ENCODE measurements at regions not wholly inside any gene's neighbourhood (a gene's known extent, or its start where the extent isn't known, plus 50 kb on each side); places are given as distances from the start of the nearest gene placed in this dataset.

DNA sequence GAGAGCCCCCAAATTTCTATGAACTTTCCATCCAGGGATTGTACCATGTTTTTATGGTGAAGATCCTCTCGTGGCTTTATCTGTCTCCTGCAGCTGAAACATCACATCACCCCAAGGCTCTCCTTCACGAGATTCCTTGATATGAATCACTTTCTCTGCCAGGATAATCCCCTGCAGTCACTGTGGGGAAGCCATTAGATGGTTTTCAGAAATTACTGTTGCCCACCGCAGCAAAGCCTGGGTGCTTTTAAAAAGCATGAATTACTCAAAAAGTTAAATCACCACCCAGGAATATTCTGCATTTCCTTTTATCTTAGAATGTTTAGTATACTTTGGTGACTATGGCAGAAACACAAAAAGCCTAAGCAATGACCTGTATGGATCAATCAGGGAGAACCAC lies 428.4 kb upstream of the SLC14A2 start:
- TF ChIP-seq POLR2A (IDR thresholded peaks at IDR 0.05; ENCODE audit: low read depth, low read length) = no peak
- TF ChIP-seq POU2F2 (IDR thresholded peaks at IDR 0.05; ENCODE audit: low read depth, low read length) = no peak
- no peak for TF ChIP-seq PAX5 (IDR thresholded peaks at IDR 0.05; ENCODE audit: insufficient read depth, low read length, severe bottlenecking)
- no peak for TF ChIP-seq POLR2AphosphoS5 (IDR thresholded peaks at IDR 0.05; ENCODE audit: low read depth, low read length)
- TF ChIP-seq TAF1 (IDR thresholded peaks at IDR 0.05; ENCODE audit: low read depth, low read length) = no peak
- TF ChIP-seq SPI1 (IDR thresholded peaks at IDR 0.05; ENCODE audit: low read depth, low read length) = no peak
- FAIRE-seq (no peak), DNase-seq (ENCODE audit: insufficient read length, low spot score) (no peak)

DNA sequence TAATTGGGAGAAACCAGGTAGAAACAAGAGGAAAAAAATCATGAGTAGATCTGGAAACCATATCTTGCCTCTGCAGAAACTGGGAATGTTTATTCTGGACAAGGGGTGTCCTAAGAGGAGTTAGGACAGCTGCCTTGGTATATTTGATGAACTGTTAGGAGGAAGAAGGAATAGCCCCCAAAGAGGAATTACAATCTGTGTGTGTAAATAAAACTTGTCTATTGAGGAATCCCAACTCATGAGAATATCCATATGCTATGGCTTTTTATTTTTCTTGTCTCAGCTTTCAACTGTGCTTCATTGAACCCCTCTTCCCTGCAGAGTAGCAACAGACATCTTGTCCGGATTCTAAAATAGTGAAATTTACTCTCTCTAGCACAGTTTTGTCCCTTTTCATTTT lies 423.5 kb upstream of the SLC14A2 start:
- no peak for FAIRE-seq
- DNase-seq (ENCODE audit: insufficient read length, low spot score) = no peak
- no peak for TF ChIP-seq SPI1 (IDR thresholded peaks at IDR 0.05; ENCODE audit: low read depth, low read length)
- no peak for TF ChIP-seq POU2F2 (IDR thresholded peaks at IDR 0.05; ENCODE audit: low read depth, low read length)
- TF ChIP-seq TAF1 (IDR thresholded peaks at IDR 0.05; ENCODE audit: low read depth, low read length) = no peak
- TF ChIP-seq PAX5 (IDR thresholded peaks at IDR 0.05; ENCODE audit: insufficient read depth, low read length, severe bottlenecking) = no peak
- no peak for TF ChIP-seq POLR2AphosphoS5 (IDR thresholded peaks at IDR 0.05; ENCODE audit: low read depth, low read length)

DNA sequence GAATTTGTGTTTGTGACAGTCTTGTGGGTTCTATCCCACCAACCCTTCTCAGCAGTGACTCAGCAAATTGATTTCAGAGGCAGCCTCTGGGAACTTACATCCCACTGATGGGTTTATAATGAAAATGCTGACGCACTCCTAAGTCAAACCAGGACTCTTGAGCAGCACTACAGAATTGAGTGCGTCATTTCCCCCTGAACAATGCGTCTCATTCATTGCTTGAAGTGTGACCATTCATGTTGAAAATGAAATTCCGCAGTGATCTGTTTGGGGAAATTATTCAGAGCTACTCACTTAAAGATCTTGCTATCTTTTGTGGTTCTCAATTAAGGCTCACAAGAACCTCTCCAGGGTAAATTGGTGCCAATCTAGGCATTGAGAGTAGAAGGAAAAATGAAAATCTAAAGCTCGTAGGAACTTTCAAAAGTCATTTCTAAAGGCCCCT lies 417.7 kb upstream of the SLC14A2 start:
- TF ChIP-seq POU2F2 (IDR thresholded peaks at IDR 0.05; ENCODE audit: low read depth, low read length) (0 out of 2 replicates have a peak, but pooled peaks have one; percentile 48), SPI1 (IDR thresholded peaks at IDR 0.05; ENCODE audit: low read depth, low read length) (no peak), POLR2A (IDR thresholded peaks at IDR 0.05; ENCODE audit: low read depth, low read length) (no peak), TAF1 (IDR thresholded peaks at IDR 0.05; ENCODE audit: low read depth, low read length) (no peak), POLR2AphosphoS5 (IDR thresholded peaks at IDR 0.05; ENCODE audit: low read depth, low read length) (no peak)
- DNase-seq (ENCODE audit: insufficient read length, low spot score) (no peak), FAIRE-seq (no peak)

DNA sequence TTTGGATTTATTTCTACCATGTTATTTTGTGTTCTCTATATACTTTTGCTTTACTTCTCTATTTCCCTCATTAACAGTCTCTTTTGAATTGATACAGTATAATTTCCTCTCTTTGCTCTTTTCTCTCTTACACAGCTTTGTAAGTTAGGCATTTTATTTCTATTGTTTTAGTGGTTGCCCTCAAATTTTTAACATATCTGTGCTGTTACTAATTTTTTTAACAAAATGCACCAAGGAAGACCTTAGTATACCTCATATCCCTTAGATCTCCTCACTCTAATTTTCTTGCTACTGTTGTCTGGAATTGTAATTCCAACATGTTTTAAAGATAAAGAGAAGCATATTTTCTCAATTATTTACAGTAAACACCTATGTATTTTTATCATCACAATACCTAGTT lies 416.8 kb upstream of the SLC14A2 start:
- FAIRE-seq (no peak), DNase-seq (ENCODE audit: insufficient read length, low spot score) (no peak)
- TF ChIP-seq TAF1 (IDR thresholded peaks at IDR 0.05; ENCODE audit: low read depth, low read length) (no peak), SPI1 (IDR thresholded peaks at IDR 0.05; ENCODE audit: low read depth, low read length) (no peak), POLR2A (IDR thresholded peaks at IDR 0.05; ENCODE audit: low read depth, low read length) (no peak), POLR2AphosphoS5 (IDR thresholded peaks at IDR 0.05; ENCODE audit: low read depth, low read length) (no peak), POU2F2 (IDR thresholded peaks at IDR 0.05; ENCODE audit: low read depth, low read length) (no peak), PAX5 (IDR thresholded peaks at IDR 0.05; ENCODE audit: insufficient read depth, low read length, severe bottlenecking) (no peak)

DNA sequence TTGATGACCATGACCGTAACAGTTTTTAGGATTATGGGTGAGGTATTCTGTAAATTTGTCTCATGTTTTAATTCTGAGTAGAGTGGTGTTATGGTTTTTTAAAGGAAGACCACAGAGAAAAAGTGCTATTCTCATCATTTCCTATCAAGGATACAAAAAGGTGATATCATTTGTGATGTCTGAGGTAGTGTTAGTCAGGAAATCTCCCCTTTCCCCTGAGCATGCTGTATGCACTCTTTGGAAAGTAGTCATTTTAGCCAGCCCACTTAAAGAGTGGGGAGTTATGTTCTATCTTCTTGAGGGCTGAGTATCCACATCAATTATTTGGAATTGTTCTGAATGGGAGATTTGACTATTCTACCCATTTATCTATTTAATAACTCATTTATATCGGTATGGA lies 414.2 kb upstream of the SLC14A2 start:
- TF ChIP-seq POLR2A (IDR thresholded peaks at IDR 0.05; ENCODE audit: low read depth, low read length) (no peak), SPI1 (IDR thresholded peaks at IDR 0.05; ENCODE audit: low read depth, low read length) (no peak), TAF1 (IDR thresholded peaks at IDR 0.05; ENCODE audit: low read depth, low read length) (no peak), POU2F2 (IDR thresholded peaks at IDR 0.05; ENCODE audit: low read depth, low read length) (no peak), POLR2AphosphoS5 (IDR thresholded peaks at IDR 0.05; ENCODE audit: low read depth, low read length) (no peak), PAX5 (IDR thresholded peaks at IDR 0.05; ENCODE audit: insufficient read depth, low read length, severe bottlenecking) (no peak)
- FAIRE-seq = no peak
- no peak for DNase-seq (ENCODE audit: insufficient read length, low spot score)

DNA sequence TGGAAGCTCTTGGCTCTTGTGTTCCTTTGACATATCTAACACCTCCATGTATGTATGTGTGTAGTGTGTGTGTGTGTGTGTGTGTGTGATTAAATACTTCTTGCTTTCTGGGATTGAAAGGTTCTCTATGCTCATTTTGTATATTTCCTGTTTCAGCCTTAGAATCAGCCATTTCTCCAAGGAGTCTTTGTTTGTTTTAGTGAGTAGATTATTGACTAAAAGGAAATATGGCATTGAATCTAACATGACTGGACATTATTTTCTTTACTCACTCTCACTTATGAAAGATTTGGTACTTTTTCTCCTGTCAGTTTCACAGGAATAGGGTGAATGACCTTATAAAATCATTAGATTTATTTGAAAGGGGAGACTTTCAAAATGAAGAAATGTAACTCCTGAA lies 413.8 kb upstream of the SLC14A2 start:
- DNase-seq (ENCODE audit: insufficient read length, low spot score) (no peak), FAIRE-seq (no peak)
- no peak for TF ChIP-seq PAX5 (IDR thresholded peaks at IDR 0.05; ENCODE audit: insufficient read depth, low read length, severe bottlenecking)
- no peak for TF ChIP-seq POU2F2 (IDR thresholded peaks at IDR 0.05; ENCODE audit: low read depth, low read length)
- no peak for TF ChIP-seq POLR2A (IDR thresholded peaks at IDR 0.05; ENCODE audit: low read depth, low read length)
- TF ChIP-seq POLR2AphosphoS5 (IDR thresholded peaks at IDR 0.05; ENCODE audit: low read depth, low read length) = no peak
- TF ChIP-seq TAF1 (IDR thresholded peaks at IDR 0.05; ENCODE audit: low read depth, low read length) = no peak
- no peak for TF ChIP-seq SPI1 (IDR thresholded peaks at IDR 0.05; ENCODE audit: low read depth, low read length)

DNA sequence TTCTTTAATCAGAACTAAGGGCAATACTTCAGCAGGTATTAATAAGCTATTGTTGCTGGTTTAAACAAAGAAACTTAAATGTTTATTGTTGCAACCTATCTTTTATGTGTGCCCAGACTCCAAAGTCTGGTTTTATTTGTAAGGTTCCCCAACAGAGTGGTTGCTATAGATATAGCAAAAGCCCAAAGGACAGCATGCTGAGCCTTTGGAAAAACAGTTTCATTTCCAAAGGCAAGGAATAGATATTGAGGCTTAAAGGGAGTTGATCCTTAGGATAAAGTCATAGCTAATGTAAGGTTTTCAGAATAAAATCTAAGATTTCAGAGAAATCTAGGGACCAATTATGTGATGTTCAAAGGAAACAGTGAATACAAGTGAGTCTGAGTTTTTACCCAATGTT lies 413.2 kb upstream of the SLC14A2 start:
- DNase-seq (ENCODE audit: insufficient read length, low spot score) (no peak), FAIRE-seq (no peak)
- TF ChIP-seq POLR2AphosphoS5 (IDR thresholded peaks at IDR 0.05; ENCODE audit: low read depth, low read length) = no peak
- no peak for TF ChIP-seq TAF1 (IDR thresholded peaks at IDR 0.05; ENCODE audit: low read depth, low read length)
- TF ChIP-seq POLR2A (IDR thresholded peaks at IDR 0.05; ENCODE audit: low read depth, low read length) = no peak
- no peak for TF ChIP-seq SPI1 (IDR thresholded peaks at IDR 0.05; ENCODE audit: low read depth, low read length)
- TF ChIP-seq POU2F2 (IDR thresholded peaks at IDR 0.05; ENCODE audit: low read depth, low read length) = no peak
- TF ChIP-seq PAX5 (IDR thresholded peaks at IDR 0.05; ENCODE audit: insufficient read depth, low read length, severe bottlenecking) = no peak

DNA sequence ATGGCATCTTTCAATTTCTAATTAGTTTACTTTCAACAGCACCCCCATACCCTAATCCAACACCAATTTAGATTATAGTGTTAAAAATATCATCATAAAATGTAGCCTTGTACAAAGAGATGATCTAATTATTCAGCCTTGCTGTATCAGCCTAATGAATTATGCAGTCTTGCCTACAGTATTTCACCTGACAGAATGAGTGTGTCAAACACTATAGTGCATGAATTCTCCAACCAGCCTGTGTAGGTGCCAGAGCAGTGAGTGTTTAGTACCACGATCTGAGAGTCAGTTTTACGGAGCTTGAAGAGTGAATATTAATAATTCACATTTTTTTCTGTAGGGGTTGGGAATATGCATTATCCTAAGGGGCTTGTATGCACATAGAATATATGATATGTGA lies 411.6 kb upstream of the SLC14A2 start:
- FAIRE-seq = no peak
- TF ChIP-seq POLR2AphosphoS5 (IDR thresholded peaks at IDR 0.05; ENCODE audit: low read depth, low read length) (no peak), TAF1 (IDR thresholded peaks at IDR 0.05; ENCODE audit: low read depth, low read length) (no peak), POU2F2 (IDR thresholded peaks at IDR 0.05; ENCODE audit: low read depth, low read length) (no peak), SPI1 (IDR thresholded peaks at IDR 0.05; ENCODE audit: low read depth, low read length) (no peak), PAX5 (IDR thresholded peaks at IDR 0.05; ENCODE audit: insufficient read depth, low read length, severe bottlenecking) (no peak), POLR2A (IDR thresholded peaks at IDR 0.05; ENCODE audit: low read depth, low read length) (no peak)
- no peak for DNase-seq (ENCODE audit: insufficient read length, low spot score)

DNA sequence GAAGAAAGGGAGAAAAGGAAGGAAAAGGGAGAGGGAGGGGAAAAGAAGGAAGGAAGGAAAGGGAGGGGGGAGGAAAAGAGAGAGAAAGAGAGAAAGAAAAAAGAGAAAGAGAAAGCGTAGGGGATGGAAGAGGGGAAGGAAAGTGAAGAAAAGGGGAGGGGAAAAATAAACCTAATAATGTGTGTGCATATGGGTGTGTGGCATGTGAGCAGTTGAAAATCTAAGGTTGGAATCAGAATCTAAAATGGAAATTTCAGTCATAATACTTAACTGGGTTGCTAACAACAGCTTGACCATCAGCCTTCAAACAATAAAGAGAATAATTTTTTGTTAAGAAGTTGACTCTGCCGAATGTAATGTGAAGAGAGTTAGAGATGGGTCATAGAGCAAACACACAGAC lies 407.9 kb upstream of the SLC14A2 start:
- FAIRE-seq (no peak), DNase-seq (ENCODE audit: insufficient read length, low spot score) (no peak)
- TF ChIP-seq POU2F2 (IDR thresholded peaks at IDR 0.05; ENCODE audit: low read depth, low read length) (no peak), SPI1 (IDR thresholded peaks at IDR 0.05; ENCODE audit: low read depth, low read length) (no peak), PAX5 (IDR thresholded peaks at IDR 0.05; ENCODE audit: insufficient read depth, low read length, severe bottlenecking) (no peak), TAF1 (IDR thresholded peaks at IDR 0.05; ENCODE audit: low read depth, low read length) (no peak), POLR2AphosphoS5 (IDR thresholded peaks at IDR 0.05; ENCODE audit: low read depth, low read length) (no peak), POLR2A (IDR thresholded peaks at IDR 0.05; ENCODE audit: low read depth, low read length) (no peak)

DNA sequence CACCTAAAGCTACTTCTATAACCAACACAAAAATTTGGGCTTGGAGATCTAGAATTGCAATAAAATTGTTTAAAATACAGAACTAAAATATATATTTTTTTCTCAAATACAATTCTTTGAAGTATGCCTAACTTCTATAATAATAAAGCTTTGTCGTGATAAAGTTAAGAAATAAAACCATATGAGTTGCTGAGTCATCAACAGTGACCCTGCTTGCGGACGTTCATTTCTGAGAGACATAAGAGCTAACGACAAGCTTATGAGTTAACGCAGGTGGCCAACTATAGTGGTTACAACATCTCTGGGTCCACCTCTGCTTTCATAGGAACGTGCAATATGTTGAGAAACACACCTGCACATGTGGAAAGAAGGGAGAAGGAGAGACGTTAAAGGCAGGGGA lies 407.1 kb upstream of the SLC14A2 start:
- no peak for TF ChIP-seq POLR2AphosphoS5 (IDR thresholded peaks at IDR 0.05; ENCODE audit: low read depth, low read length)
- no peak for TF ChIP-seq POLR2A (IDR thresholded peaks at IDR 0.05; ENCODE audit: low read depth, low read length)
- no peak for FAIRE-seq

More for the DNA sequence above, 407.1 kb upstream of the SLC14A2 start:
- DNase-seq (ENCODE audit: insufficient read length, low spot score) = no peak
